ENCODE measurements at regions not wholly inside any gene's neighbourhood (a gene's known extent, or its start where the extent isn't known, plus 50 kb on each side); places are given as distances from the start of the nearest gene placed in this dataset.

DNA sequence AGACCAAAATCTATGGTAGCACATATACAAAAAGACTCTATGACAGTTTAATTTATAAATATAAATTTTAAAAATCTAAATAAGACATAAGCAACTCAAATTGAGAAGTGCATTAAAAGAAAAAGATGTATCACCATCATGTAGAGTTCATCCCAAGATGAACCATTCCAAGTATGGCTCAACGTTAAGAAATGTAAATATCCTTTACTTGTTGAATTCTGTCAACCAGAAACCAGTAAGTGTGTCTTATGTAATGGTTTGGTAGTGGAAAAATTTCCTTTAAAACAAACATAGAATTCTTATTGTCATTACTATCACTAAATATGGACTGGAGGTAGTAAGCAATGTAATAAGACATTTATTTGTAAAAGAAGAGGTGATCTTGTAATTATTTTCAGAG, 87.3 kb downstream of the YIPF5 start:
- DNase-seq: no peak

DNA sequence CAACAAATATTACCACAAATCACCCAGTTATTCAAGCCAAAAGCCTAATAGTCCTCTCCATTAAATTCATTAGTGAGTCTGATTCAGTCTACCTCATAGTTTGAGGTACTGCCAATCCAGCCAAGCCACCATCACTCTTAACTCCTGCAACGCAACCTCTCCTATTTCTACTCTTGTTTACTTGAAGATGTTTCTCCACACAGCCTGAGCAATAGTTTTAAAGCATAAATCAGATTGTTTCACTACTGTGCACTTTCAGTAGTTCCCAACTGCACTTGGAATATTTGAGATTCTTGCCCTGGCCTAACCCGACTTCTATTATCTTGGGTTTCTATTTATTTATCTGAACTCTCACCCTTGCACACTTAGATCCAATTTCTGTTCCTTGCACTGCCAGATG, 85.5 kb downstream of the YIPF5 start:
- DNase-seq: no peak

DNA sequence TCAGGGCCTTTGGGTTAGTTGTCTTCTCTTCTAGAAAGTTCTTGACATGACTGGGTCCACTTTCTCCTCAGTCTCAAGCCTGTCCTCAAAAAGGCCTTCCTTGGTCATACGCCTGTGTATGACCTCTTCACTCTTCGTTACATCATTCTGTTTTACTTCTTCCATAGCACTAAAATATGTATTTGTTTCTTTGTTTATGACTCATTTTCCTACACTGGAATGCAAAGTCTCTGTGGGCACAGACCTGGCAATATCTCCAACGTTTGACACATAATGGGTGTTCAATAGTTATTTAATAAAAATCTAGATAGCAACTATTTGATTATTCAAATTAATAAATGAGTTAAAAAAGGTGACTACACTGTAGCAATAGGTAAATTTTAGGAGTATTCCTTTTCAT, 85.1 kb downstream of the YIPF5 start:
- no peak for DNase-seq

DNA sequence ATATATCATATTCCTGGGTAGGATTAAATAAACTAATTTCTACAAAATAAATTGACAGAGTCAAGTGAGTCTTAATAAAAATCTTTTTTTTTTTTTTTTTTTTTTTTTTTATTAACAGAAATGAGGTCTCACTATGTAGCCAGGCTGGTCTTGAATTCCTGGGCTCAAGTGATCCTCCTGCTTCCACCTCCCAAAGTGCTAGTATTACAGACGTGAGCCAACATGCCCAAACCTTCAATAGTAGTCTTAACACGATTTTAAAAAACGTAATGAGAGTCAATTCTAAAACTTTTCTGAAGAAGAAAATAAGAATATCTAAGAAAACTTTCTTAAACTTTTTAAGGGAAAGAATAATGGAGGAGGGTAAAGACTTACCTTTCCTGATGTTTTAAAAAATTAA, 84.2 kb downstream of the YIPF5 start:
- no peak for DNase-seq

DNA sequence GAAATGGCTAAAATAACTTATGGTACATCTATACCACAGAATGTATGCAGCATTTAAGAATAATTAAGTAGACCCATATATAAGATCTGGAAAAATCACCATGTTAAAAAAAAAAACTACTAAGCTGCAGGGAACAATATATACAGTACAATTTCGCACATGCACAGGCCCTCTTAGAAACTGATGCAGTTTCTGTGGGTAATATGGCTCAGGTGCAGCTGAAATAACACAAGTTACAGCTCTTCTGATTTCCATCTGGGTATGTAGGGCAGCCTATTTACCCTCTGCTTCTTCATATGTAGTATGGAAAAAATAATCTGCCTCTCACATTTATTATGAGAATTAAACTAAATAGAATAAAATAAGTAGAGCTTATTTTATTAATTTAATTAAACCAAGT, 82.9 kb downstream of the YIPF5 start:
- no peak for DNase-seq

DNA sequence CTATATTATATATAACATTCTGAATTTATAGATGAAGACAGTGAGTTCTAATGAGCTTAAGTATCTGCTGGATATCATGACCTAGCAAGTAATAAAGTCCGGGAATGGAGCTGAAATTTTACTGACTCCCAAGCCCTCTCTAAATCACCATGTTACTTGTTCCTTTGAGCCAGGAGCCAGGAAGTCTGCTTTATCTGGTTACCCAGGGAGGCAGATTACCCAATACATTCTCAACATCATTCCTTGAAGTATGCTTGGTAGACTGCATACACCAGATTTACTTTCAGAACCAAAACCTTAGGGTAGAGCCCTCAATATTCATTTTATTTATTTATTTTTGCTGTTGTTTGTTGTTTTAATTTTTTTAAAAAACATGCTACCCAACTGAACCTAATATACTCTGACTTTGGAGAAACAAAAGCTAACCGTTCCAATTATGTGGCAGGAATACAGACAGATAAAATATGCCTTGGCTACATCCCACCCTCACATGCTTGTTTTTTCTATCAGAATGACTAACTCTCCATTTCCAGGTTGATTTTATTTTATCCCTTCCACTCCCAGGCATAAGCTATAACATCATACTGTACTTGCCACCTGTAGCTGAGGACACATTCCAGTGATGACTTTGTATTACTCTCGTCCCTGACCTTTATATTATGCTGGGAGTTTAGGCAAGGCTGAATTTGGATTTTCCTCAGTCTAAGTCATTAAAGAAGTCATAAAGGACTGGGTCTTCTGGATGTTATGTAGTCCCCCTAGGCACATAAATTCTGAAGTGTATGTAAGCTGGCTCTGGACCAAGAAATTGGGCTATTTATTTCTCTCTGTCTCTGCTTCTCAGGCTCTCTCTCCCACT, 82.0 kb downstream of the YIPF5 start:
- no peak for DNase-seq

DNA sequence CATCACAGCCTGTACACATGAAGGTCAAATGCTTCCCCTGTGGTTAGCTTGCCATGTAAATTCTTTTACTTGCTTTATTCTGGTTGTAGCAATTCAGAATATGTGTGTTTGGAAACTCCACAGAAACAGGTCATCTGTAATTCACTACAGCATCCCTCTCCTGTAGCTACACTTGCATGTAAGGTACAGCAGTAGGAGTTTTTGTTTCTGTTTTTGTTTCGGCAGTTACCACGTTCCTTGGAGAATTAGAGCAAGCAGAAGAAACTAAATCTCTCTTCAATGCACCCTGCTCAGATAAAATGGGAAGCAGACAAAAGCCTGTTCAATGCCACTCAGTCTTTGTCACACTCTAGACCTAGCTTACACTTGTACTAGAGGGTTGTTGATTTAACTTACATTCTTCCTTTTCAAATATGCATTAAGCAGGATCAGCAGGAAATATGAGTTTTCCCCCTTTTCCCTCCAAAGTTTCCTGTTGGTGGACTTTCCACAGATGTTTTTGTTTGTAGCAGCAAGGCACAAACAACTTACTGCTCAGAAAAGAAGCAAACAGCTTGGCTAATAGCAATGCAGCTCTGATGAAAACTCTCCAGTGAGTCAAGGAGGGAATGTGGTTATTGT, 80.9 kb downstream of the YIPF5 start:
- DNase-seq: no peak

DNA sequence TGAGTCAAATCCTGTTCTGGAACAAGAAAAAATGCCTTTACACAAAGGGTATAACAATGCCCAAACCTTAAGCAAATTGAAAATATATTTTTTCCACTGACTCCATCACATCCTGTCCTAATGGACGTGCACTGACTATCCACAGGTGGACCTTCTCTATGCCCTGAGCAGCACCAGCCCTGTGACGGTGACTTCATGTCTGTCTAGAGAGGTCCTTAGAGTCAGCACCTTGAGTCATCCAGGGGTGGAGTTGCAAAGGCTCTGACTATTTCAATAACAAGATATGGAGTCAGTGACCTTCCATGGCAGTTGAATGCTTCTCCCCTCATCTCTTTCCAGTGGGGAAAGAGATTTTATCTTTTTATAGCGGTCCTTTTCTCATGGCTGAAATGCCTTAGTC, 78.0 kb downstream of the YIPF5 start:
- no peak for DNase-seq

DNA sequence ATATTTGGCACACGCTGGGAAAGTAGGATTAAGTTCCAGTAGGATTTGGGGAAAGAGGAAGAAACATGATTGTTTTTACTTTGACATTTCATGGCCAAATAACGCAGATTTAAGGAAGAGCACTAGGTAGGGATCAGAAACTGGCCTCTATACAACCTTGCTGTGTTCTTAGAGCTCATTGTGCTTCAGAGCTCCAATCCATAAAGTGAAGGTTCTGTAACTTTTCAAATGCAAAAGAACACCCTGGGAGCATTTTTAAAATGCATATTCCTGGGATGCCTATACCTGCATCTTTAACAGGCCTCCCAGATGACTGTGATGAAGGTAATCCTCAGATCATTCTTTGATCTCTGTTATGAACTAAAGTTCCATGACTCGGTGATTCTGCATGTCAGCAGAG, 77.1 kb downstream of the YIPF5 start:
- DNase-seq: no peak

DNA sequence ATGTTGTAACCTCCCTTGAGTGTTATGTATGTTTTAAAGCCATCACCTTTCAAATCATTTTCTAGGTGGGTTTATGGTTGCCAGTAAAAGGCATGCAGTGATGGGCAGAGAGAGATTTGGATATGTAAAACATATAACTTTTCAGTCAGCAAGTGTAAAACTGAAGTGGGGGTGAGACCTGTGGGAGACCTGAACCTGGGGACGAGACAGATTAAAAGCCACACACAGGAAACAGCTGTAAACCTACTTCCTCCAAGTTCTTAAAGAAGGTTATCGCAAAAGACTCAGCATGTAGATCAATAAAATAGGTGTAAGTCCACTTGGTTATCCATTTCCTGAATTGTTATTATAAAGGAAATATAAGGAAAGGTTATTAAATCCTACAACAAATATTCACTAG, 76.6 kb downstream of the YIPF5 start:
- no peak for DNase-seq

DNA sequence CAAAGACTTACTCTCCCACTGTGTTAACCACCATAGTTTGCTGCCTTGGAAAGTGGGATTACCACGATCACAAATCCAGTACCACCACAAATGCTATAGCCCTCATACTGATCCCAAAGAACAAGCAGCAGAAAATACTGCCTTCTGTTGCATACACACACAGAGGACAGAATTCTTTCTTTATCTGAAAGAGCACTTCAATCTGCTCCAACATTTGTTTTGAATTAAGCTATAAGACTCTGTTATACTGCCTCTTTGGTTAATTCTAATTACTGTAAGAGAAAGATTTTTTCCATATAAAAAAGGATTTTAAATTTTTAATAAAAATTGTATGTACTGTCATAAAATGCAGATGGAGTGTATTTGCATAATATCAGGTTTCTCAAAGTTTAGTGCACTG, 69.8 kb downstream of the YIPF5 start:
- DNase-seq: no peak

DNA sequence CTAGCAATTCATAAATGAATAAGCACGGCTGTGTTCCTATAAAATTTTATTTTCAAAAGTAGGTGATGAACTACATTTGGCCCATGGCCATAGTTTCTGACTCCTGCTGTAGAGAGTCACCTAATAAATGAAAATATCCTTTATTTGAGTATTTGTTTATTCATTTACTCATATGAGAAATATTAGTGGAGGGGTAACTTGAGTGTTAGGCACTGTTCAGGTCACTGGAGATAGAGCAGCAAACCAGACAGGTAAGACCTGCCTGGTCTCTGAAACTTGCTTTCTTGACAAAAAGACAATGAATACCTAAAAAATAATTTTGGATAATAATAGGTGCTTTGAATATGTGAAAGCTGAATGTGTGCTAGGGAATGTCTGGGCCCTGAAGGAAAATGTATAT, 68.8 kb downstream of the YIPF5 start:
- no peak for DNase-seq

DNA sequence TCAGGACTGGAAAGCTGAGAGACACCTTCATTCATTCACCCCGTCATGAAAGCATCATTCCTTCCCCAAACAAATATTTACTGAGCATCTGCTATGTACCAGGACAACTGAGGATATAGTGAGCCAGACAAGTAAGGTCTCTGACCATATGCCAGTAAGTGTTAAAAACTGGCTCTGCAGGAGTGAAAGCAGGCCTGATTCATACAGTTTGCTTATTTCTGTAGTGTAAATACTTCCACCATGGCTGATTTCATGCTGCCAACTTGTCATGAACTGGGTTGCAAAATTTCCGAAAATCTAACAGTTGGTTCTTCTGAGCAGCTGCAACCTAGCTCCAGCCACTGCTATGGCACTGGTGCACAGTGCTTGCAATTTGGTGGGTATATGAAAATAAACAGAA, 68.1 kb downstream of the YIPF5 start:
- DNase-seq: no peak

DNA sequence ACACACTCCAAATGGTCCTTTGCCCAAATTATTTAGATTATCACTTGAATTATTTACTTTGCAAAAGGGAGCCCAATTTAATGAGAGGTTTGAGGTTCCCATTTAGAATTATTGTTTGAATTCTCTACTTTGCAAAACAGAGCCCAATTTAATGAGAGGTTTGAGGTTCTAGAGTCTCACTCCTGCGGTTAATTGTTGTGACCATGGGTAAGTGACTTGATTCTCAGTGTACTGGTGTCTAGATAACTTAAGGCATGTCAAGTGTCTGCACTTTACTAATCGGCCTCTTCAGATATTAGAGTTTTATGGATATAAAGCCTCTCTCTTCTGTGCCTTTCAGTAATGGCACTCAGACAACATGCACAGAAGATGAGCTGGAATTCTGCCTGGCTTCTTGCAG, 67.5 kb downstream of the YIPF5 start:
- DNase-seq: no peak

DNA sequence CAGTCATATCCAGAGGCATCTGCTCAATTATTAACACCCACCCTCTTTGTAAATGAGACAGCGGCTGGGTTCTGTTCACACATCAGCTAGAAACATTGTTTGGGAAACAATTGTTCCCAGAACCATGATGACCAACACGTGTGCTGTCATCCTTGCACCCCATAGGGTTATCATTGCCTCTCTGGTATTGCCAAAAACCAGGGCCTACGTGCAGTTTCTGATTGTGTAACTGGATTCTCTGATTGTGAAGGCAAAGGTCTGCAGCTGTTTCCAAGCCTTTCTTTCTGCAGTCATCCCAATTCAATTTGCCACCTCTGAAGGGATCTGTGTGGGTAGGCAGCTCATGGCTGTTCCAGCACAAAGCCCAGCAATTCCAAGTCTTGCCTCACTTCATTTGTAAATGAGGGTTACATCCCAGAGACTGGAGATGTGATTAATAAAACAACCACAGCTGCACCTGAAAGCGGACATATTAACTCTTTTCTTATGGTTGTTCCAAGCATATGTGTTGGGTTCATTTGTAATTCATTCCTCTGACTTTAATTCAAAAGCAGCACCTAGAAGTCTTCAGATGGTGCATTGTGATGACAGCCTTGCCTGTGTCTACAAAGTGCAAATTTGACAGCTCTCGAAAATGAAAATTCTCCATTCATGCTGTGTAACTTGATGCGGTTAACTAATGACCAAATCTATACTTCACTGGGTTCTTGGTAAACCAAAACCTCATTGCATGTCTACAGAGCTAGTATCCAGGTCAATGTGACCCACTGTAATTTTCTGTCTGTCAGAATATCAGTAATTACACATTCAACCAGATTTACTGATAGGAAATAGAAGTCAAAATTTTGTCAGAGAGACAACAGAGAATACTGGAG, 66.6 kb downstream of the YIPF5 start:
- no peak for DNase-seq

DNA sequence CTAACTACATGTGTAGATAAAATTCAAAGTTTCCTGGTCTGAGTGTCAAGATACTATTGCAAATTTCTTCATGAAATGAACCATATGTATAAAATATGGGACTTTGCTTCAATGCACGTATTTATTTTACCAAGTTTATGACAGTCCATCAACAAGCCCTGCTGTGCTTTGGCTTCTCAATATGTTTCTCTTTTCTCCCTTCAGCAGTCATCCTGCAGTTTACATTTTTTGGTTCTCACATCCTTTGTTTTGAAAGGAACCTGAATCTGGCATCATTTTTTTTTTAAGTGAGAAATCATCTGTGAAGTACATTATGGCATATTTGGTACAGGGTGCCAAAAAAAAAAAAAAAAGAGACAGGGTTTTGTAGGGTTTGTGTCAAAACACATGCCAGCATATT, 65.1 kb downstream of the YIPF5 start:
- DNase-seq: no peak

DNA sequence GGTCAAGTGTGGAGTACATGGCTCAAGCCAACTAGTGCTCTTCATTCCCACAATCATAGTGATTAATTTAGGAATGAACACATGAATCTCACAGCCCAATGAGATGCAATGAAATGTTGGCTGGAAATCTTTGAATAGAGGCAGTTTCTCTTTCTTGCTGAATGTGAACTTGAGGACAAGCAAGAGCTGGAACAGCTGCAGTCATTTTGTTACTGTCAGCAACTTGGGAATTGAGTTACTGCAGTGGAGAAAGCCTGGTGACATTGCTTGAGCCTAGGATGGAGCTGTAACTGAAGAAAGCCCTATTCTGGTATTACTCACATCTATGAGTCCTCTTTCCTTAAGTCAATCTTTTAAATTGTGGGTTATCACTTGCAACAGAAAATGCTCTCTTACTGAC, 62.3 kb downstream of the YIPF5 start:
- no peak for DNase-seq

Data from NCI-H2081 (cell line).